22Rv1 (cell line): ENCODE measurements at regions not wholly inside any gene's neighbourhood (a gene's known extent, or its start where the extent isn't known, plus 50 kb on each side); places are given as distances from the start of the nearest gene placed in this dataset.

ENCODE experiments used
- ZFX ChIP-seq: fragments of 450-650 bp; IDR thresholded peaks from 2 replicates; pipeline ENCODE4 v1.6.1; 2017; ENCODE audit warnings: antibody characterized with exemption, borderline replicate concordance
- TF ChIP-seq, protein P1 (sequence below): fragments of 450-650 bp; IDR thresholded peaks from 2 replicates; pipeline ENCODE4 v1.5.1; 2017; ENCODE audit warnings: mild to moderate bottlenecking

DNA sequence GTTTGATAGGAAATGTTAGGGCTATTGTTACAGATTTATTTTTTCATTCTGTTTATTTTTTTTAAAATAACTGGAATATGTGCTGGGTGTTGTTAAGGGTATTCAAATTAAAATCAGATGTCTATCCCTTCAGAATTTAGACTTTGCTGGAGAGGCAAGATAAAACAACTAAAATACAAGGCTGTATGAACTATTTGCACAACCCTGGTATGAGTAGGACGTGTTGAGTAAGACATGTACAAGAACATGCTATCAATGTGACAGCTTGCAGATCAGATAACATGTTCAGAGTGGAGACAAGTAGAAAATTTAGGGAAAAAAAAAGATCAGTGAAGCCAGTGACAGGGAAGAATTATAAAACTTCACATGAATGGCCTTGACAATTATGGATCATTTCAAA is 853.5 kb downstream of the METTL15 start:
- TF ChIP-seq, protein P1, sequence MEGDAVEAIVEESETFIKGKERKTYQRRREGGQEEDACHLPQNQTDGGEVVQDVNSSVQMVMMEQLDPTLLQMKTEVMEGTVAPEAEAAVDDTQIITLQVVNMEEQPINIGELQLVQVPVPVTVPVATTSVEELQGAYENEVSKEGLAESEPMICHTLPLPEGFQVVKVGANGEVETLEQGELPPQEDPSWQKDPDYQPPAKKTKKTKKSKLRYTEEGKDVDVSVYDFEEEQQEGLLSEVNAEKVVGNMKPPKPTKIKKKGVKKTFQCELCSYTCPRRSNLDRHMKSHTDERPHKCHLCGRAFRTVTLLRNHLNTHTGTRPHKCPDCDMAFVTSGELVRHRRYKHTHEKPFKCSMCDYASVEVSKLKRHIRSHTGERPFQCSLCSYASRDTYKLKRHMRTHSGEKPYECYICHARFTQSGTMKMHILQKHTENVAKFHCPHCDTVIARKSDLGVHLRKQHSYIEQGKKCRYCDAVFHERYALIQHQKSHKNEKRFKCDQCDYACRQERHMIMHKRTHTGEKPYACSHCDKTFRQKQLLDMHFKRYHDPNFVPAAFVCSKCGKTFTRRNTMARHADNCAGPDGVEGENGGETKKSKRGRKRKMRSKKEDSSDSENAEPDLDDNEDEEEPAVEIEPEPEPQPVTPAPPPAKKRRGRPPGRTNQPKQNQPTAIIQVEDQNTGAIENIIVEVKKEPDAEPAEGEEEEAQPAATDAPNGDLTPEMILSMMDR, result no peak
- no peak for TF ChIP-seq ZFX
